ENCODE measurements at regions not wholly inside any gene's neighbourhood (a gene's known extent, or its start where the extent isn't known, plus 50 kb on each side); places are given as distances from the start of the nearest gene placed in this dataset.
"Not testable (repeated sequence)": the region's sequence is repeated elsewhere in the genome, so short reads cannot be mapped to it uniquely, and the experiment has no call there.

DNA sequence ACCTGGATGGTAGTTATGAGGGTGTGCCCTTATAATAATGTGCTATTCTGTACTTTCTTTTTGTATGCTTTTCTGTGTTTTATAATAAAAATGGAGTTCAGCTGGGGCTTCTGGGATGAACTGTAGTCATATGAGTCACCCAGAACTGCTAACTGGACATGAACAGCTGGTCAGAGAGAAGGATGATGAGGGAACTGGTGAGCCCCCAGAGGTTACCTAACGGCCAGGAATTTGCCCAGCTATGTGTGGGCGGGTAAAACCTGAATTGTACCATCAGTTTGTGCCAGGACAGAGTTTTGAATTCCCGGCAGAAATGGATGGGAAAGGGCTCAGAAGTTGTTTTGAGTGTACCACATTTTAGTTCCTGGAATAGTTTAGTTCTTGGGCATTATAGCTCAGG lies 138.0 kb upstream of the USP9X start:
- peak overlapping the region in 1 of 2 donors; percentile 61 for H3K27ac ChIP-seq
- TF ChIP-seq, protein P1, sequence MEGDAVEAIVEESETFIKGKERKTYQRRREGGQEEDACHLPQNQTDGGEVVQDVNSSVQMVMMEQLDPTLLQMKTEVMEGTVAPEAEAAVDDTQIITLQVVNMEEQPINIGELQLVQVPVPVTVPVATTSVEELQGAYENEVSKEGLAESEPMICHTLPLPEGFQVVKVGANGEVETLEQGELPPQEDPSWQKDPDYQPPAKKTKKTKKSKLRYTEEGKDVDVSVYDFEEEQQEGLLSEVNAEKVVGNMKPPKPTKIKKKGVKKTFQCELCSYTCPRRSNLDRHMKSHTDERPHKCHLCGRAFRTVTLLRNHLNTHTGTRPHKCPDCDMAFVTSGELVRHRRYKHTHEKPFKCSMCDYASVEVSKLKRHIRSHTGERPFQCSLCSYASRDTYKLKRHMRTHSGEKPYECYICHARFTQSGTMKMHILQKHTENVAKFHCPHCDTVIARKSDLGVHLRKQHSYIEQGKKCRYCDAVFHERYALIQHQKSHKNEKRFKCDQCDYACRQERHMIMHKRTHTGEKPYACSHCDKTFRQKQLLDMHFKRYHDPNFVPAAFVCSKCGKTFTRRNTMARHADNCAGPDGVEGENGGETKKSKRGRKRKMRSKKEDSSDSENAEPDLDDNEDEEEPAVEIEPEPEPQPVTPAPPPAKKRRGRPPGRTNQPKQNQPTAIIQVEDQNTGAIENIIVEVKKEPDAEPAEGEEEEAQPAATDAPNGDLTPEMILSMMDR (IDR thresholded peaks at IDR 0.05) = no peak
- H3K4me3 ChIP-seq = no peak overlapping the region
- no peak for DNase-seq (ENCODE audit: low spot score)

DNA sequence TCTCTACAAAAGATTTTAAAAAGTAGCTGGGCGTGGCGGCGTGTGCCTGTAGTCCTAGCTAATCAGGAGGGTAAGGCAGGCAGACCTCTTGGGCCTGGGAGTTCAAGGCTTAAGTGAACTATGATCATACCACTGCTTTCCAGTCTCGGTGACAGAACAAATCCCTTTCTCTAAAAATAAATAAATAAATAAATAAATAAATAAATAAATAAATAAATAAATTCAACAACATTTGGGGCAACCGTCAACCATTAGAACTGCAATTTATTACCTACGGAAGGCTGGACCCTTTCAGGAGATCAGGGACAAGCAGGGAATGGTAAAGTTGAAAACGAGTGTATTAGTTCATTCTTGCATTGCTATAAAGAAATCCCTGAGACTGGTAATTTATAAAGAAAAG lies 136.2 kb upstream of the USP9X start:
- no peak overlapping the region for H3K27ac ChIP-seq
- TF ChIP-seq, protein P1 (IDR thresholded peaks at IDR 0.05) = no peak
- H3K4me3 ChIP-seq = no peak overlapping the region
- DNase-seq (ENCODE audit: low spot score) = no peak

- Histone ChIP-seq H3K4me3 (no peak overlapping the region), H3K27ac (no peak overlapping the region)
- TF ChIP-seq, protein P1 (IDR thresholded peaks at IDR 0.05) = no peak
- DNase-seq (ENCODE audit: low spot score) = no peak
These were observed 134.7 kb upstream of the USP9X start for GRCh38 chrX:40950546-40950945.

DNA sequence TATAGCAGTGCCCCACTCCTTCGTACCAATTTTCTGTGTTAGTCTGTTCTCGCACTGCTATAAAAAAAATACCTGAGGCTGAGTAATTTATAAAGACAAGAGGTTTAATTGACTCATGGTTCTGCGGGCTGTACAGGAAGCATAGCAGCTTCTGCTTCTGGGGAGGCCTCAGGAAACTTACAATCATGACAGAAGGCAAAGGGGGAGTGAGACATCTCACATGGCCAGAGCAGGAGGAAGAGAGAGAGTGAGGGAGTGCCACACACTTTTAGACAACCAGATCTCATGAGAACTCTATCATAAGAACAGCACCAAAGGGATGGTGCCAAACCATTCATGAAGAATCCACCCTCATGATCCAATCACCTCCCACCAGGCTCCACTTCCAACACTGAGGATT lies 133.8 kb upstream of the USP9X start:
- not testable (repeated sequence) for DNase-seq (ENCODE audit: low spot score); H3K27ac ChIP-seq; H3K4me3 ChIP-seq

GRCh38 chrX:40952855-40953254 lies 132.4 kb upstream of the USP9X start:
- Histone ChIP-seq H3K4me3 (peak overlapping the region; percentile 60), H3K27ac (peak overlapping the region in 1 of 2 donors; percentile 27)
- DNase-seq (ENCODE audit: low spot score) = no peak
- TF ChIP-seq, protein P1 (IDR thresholded peaks at IDR 0.05) = no peak

GRCh38 chrX:40953369-40953768 lies 131.9 kb upstream of the USP9X start:
- TF ChIP-seq, protein P1 (IDR thresholded peaks at IDR 0.05) = no peak
- no peak for DNase-seq (ENCODE audit: low spot score)
- no peak overlapping the region for H3K4me3 ChIP-seq

DNA sequence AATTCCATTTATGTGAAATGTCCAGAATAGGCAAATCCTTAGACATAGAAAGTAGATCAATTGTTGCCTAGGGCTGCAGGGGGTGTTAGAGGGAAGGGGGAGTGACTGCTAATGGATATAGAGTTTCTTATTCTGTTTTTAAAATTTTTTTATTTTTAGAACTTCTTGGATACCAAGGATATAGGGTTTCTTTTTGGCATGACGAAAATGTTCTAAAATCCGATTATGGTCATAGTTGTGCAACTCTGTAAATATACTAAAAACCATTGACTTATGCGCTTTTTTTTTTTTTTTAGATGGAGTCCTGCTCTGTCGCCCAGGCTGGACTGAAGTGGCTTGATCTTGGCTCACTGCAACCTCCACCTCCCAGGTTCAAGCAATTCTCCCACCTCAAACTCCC lies 125.2 kb upstream of the USP9X start:
- Histone ChIP-seq H3K27ac (no peak overlapping the region), H3K4me3 (no peak overlapping the region)
- TF ChIP-seq, protein P1 (IDR thresholded peaks at IDR 0.05) = no peak
- DNase-seq (ENCODE audit: low spot score) = no peak

More at GRCh38 chrX:40953369-40953768, 131.9 kb upstream of the USP9X start:
- no peak overlapping the region for H3K27ac ChIP-seq
